HG03159 (cell line): ENCODE measurements at regions not wholly inside any gene's neighbourhood (a gene's known extent, or its start where the extent isn't known, plus 50 kb on each side); places are given as distances from the start of the nearest gene placed in this dataset.
A peak's percentile ranks its signal among the peaks of the same experiment; 100 is the strongest.

Source experiments
- ATAC-seq: cut with Tn5 transposase; IDR thresholded peaks from one replicate; pipeline ENCODE4 v1.9.1; 2021; ENCODE audit warnings: mild to moderate bottlenecking, moderate library complexity; ENCODE audit not compliant: unreplicated experiment

- ATAC-seq: no peak
Measured at GRCh38 chr13:78428646-78429045, 174.7 kb downstream of the POU4F1 start.

GRCh38 chr13:78426183-78426582, 177.2 kb downstream of the POU4F1 start:
- no peak for ATAC-seq

GRCh38 chr13:78420814-78421213, 182.5 kb downstream of the POU4F1 start:
- ATAC-seq: no peak

GRCh38 chr13:78413887-78414553, 189.3 kb downstream of the POU4F1 start:
- ATAC-seq: no peak

GRCh38 chr13:78410847-78411246, 192.5 kb downstream of the POU4F1 start:
- ATAC-seq: no peak

- ATAC-seq: no peak
Measured at GRCh38 chr13:78410164-78410563, 193.2 kb downstream of the POU4F1 start.

- peak; percentile 66 for ATAC-seq
Measured at GRCh38 chr13:78409172-78409571, 194.2 kb downstream of the POU4F1 start.

GRCh38 chr13:78404846-78405360, 198.4 kb downstream of the POU4F1 start:
- ATAC-seq: no peak

GRCh38 chr13:78402708-78403400, 200.5 kb downstream of the POU4F1 start:
- ATAC-seq: no peak

- no peak for ATAC-seq
Measured at GRCh38 chr13:78401873-78402707, 201.3 kb downstream of the POU4F1 start.

- peak; percentile 96 for ATAC-seq
Measured at GRCh38 chr13:78398743-78399410, 204.5 kb downstream of the POU4F1 start.

- no peak for ATAC-seq
Measured at GRCh38 chr13:78393286-78394142, 209.8 kb downstream of the POU4F1 start.

GRCh38 chr13:78383899-78384298, 219.5 kb downstream of the POU4F1 start:
- no peak for ATAC-seq

- no peak for ATAC-seq
Measured at GRCh38 chr13:78383071-78383484, 220.3 kb downstream of the POU4F1 start.

GRCh38 chr13:78382491-78382890, 220.9 kb downstream of the POU4F1 start:
- ATAC-seq: no peak

- no peak for ATAC-seq
Measured at GRCh38 chr13:78376822-78377221, 226.5 kb downstream of the POU4F1 start.

- no peak for ATAC-seq
Measured at GRCh38 chr13:78376033-78376432, 227.3 kb downstream of the POU4F1 start.

- no peak for ATAC-seq
Measured at GRCh38 chr13:78372581-78372980, 230.8 kb downstream of the POU4F1 start.

GRCh38 chr13:78370231-78370630, 233.1 kb downstream of the POU4F1 start:
- ATAC-seq: no peak

- ATAC-seq: no peak
Measured at GRCh38 chr13:78364711-78365110, 238.6 kb downstream of the POU4F1 start.
